ENCODE measurements at regions not wholly inside any gene's neighbourhood (a gene's known extent, or its start where the extent isn't known, plus 50 kb on each side); places are given as distances from the start of the nearest gene placed in this dataset.
"Not testable (repeated sequence)": the region's sequence is repeated elsewhere in the genome, so short reads cannot be mapped to it uniquely, and the experiment has no call there.

DNA sequence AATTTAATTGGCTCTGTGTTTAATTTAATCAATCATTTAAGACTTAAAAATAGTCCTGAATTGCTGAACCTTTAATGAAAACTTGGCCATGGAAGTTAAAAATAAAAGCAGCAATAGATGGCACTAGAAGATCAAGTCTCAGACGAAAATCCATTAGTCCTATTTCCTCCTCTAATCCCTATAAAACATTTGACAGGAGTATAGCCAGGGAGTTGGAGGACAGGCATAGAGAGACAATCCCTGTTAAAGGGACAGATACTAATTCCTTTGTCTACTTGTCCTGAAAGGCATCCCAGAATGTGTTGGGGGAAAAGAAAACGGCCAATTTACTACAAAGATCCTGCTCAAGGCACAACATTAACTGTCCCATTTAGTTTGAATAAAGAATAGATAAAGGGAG, 276.3 kb upstream of the TACR3 start:
- H3K9me3 ChIP-seq (ENCODE audit: control insufficient read depth, insufficient read depth, low read depth, low read length): peaks cover 20% of the 10 kb centered on the region; the same call in 1 of the 2 replicates
- H3K27ac ChIP-seq (ENCODE audit: low read depth, low read length): peak overlapping the region; percentile 83
- peak overlapping the region; percentile 10; the same call in 1 of the 2 replicates for H3K4me3 ChIP-seq (ENCODE audit: low read depth, low read length)
- no peaks in the 10 kb centered on the region for H3K27me3 ChIP-seq (ENCODE audit: control insufficient read depth, insufficient read depth, low read length)
- peaks cover 18% of the 10 kb centered on the region for H3K4me1 ChIP-seq (ENCODE audit: control insufficient read depth, insufficient read depth, low read length)
- peak overlapping the region; percentile 56 for H3K9ac ChIP-seq (ENCODE audit: low read length)
- no peaks in the 10 kb centered on the region for H3K36me3 ChIP-seq (ENCODE audit: control insufficient read depth, insufficient read depth, low read length)

DNA sequence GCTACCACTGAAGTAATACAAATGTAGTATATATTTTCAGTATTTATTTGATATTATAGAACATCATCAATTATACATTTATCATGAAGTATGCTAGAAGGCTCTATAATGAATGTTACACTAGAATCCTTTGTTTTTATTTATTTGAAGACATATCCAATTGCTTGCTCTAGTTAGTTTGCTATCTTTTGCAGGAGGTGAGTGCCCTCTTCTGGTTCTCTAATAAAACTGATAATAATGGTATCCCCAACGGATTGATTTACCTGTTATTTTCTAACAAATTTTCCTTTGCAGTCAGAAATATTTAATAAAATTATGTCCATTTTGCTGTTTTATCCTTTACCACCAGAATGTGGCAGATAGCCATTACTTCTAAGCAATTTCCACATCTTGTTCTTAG, 274.3 kb upstream of the TACR3 start:
- peaks cover 18% of the 10 kb centered on the region; the same call in 1 of the 2 replicates for H3K9me3 ChIP-seq (ENCODE audit: control insufficient read depth, insufficient read depth, low read depth, low read length)
- H3K4me3 ChIP-seq (ENCODE audit: low read depth, low read length): no peak overlapping the region
- H3K27ac ChIP-seq (ENCODE audit: low read depth, low read length): no peak overlapping the region
- H3K36me3 ChIP-seq (ENCODE audit: control insufficient read depth, insufficient read depth, low read length): no peaks in the 10 kb centered on the region
- no peak overlapping the region for H3K9ac ChIP-seq (ENCODE audit: low read length)
- no peaks in the 10 kb centered on the region for H3K27me3 ChIP-seq (ENCODE audit: control insufficient read depth, insufficient read depth, low read length)
- peaks cover 18% of the 10 kb centered on the region for H3K4me1 ChIP-seq (ENCODE audit: control insufficient read depth, insufficient read depth, low read length)

DNA sequence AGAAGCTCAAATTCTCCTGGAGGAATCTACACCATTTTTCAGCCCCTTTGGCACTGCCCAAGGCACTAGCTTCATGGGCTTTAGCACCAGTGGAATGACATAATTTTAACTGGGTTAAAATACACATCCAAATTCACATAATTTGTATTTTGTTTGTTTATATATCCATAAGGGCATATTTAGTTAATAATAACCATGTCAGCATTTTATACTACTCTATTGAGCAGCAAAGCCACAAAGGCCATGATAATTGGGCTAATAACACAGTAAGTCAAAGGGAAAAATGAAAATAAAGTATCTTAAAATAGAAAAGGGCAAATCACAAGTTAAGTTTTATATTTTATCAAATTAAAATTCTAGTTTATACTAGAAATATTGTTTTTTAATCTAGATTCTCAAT, 262.7 kb upstream of the TACR3 start:
- no peak overlapping the region for H3K9ac ChIP-seq (ENCODE audit: low read length)
- H3K27me3 ChIP-seq (ENCODE audit: control insufficient read depth, insufficient read depth, low read length): no peaks in the 10 kb centered on the region
- no peak overlapping the region for H3K4me3 ChIP-seq (ENCODE audit: low read depth, low read length)
- H3K36me3 ChIP-seq (ENCODE audit: control insufficient read depth, insufficient read depth, low read length): no peaks in the 10 kb centered on the region
- no peak overlapping the region for H3K27ac ChIP-seq (ENCODE audit: low read depth, low read length)
- H3K4me1 ChIP-seq (ENCODE audit: control insufficient read depth, insufficient read depth, low read length): no peaks in the 10 kb centered on the region
- peaks cover 13% of the 10 kb centered on the region for H3K9me3 ChIP-seq (ENCODE audit: control insufficient read depth, insufficient read depth, low read depth, low read length)

DNA sequence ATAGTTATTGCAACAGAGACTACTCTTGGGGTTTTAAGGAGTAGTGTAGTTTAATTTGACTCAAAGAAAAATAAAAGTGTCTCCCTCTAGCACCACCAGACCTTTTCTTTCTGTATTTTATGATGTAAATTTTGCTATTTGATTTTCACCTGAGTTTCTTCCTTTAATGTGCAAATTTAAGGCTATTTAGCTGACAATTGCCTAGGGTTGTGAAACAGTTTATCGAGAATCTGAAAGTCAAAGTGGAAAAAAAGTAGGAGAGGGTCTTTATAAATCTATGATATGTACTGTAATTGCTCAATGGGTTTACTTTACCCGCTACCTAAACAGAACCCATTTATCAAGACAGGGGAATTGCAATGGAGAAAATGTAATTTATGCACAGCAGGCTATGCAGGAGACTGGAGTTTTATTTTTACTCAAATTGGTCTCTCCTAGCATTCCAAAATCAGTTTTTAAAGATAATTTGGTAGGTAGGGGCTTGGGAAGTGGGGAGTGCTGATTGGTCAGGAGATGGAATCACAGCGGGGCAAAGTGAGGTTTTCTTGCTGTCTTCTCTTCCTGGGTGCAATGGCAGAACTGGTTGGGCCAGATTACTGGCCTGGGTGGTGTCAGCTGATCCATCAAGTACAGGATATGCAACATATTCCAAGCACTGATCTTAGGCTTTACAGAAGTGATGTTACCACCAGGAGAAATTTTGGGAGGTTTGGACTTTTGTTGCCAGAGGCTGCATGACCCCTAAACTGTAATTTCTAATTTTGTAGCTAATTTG, 228.6 kb upstream of the TACR3 start:
- Histone ChIP-seq H3K9me3 (ENCODE audit: control insufficient read depth, insufficient read depth, low read depth, low read length) (peaks cover 36% of the 10 kb centered on the region), H3K9ac (ENCODE audit: low read length) (peak overlapping the region; percentile 68), H3K27me3 (ENCODE audit: control insufficient read depth, insufficient read depth, low read length) (no peaks in the 10 kb centered on the region), H3K4me1 (ENCODE audit: control insufficient read depth, insufficient read depth, low read length) (peaks cover 32% of the 10 kb centered on the region), H3K27ac (ENCODE audit: low read depth, low read length) (peak overlapping the region; percentile 99), H3K36me3 (ENCODE audit: control insufficient read depth, insufficient read depth, low read length) (peaks cover 4% of the 10 kb centered on the region; the same call in 1 of the 2 replicates), H3K4me3 (ENCODE audit: low read depth, low read length) (peak overlapping the region; percentile 45)

DNA sequence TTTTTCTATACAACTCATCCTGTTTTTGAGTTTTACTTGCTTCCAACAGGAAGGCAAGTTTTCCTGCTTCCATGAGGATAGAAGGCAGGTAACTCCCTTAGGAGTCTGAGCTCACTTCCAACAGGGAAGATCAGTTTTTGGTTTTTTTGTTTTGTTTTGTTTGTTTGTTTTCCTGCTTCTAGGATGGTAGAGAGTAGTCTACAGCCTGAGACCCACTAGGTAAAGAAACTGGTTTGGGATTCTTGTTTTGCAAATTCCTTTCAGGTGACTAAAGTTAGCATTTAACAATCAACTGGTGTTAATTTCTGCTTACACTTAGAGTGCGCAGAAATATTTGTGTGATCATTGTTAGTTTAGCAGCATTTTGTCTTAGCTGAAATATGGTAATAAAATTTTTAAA, 227.8 kb upstream of the TACR3 start:
- H3K9me3 ChIP-seq (ENCODE audit: control insufficient read depth, insufficient read depth, low read depth, low read length): peaks cover 33% of the 10 kb centered on the region
- peak overlapping the region; percentile 32 for H3K4me3 ChIP-seq (ENCODE audit: low read depth, low read length)
- H3K36me3 ChIP-seq (ENCODE audit: control insufficient read depth, insufficient read depth, low read length): peaks cover 4% of the 10 kb centered on the region; the same call in 1 of the 2 replicates
- H3K27ac ChIP-seq (ENCODE audit: low read depth, low read length): peak overlapping the region; percentile 99
- peaks cover 32% of the 10 kb centered on the region for H3K4me1 ChIP-seq (ENCODE audit: control insufficient read depth, insufficient read depth, low read length)
- no peaks in the 10 kb centered on the region for H3K27me3 ChIP-seq (ENCODE audit: control insufficient read depth, insufficient read depth, low read length)
- peak overlapping the region; percentile 88 for H3K9ac ChIP-seq (ENCODE audit: low read length)

DNA sequence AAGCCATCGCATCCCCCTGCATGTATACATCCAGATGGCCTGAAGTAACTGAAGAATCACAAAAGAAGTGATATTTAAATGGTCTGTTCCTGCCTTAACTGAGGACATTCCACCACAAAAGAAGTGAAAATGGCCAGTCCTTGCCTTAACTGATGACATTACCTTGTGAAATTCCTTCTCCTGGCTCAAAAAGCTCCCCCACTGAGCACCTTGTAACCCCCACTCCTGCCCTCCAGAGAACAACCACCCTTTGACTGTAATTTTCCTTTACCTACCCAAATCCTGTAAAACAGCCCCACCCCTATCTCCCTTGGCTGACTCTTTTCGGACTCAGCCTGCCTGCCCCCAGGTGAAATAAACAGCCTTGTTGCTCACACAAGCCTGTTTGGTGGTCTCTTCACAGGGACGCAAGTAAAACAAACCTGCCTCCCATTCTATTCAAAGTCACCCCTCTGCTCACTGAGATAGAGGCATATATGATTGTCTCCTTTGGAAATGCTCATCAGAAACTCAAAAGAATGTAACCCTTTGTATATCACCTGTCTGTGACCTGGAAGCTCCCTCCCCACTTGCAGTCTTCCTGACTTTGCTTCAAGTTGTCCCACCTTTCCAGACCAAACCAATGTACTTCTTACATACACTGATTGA, 227.0 kb upstream of the TACR3 start:
- peak overlapping the region; percentile 32; the same call in 1 of the 2 replicates for H3K4me3 ChIP-seq (ENCODE audit: low read depth, low read length)

DNA sequence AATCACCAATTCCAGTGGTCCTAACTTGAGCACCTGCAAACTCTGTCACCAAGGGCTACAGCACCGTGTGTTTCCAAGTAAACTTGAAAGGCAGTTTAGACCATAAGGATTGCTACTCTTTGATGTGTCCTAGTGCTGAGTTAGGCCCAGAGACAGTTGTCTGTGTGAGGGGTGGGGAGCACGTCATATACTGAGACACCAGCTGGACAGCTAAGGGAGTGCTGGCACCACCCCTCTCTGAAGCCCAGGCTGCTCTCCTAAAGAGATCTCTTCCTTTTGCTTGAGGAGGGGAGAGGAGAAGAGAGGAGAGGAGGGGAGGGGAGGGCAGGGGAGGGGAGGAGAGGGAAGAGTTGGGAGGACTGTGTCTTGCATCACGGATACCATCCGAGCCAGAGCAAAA, 218.7 kb upstream of the TACR3 start:
- no peak overlapping the region for H3K4me3 ChIP-seq (ENCODE audit: low read depth, low read length)
- H3K36me3 ChIP-seq (ENCODE audit: control insufficient read depth, insufficient read depth, low read length): no peaks in the 10 kb centered on the region
- H3K9ac ChIP-seq (ENCODE audit: low read length): no peak overlapping the region
- H3K4me1 ChIP-seq (ENCODE audit: control insufficient read depth, insufficient read depth, low read length): no peaks in the 10 kb centered on the region
- H3K27ac ChIP-seq (ENCODE audit: low read depth, low read length): no peak overlapping the region
- peaks cover 35% of the 10 kb centered on the region for H3K9me3 ChIP-seq (ENCODE audit: control insufficient read depth, insufficient read depth, low read depth, low read length)
- no peaks in the 10 kb centered on the region for H3K27me3 ChIP-seq (ENCODE audit: control insufficient read depth, insufficient read depth, low read length)

More for the DNA sequence above, 227.0 kb upstream of the TACR3 start:
- not testable (repeated sequence) for H3K27me3 ChIP-seq (ENCODE audit: control insufficient read depth, insufficient read depth, low read length); H3K36me3 ChIP-seq (ENCODE audit: control insufficient read depth, insufficient read depth, low read length)
- Histone ChIP-seq H3K9me3 (ENCODE audit: control insufficient read depth, insufficient read depth, low read depth, low read length) (peaks cover 24% of the 10 kb centered on the region; the same call in 1 of the 2 replicates), H3K9ac (ENCODE audit: low read length) (peak overlapping the region; percentile 88), H3K27ac (ENCODE audit: low read depth, low read length) (peak overlapping the region; percentile 99), H3K4me1 (ENCODE audit: control insufficient read depth, insufficient read depth, low read length) (peaks cover 32% of the 10 kb centered on the region)

DNA sequence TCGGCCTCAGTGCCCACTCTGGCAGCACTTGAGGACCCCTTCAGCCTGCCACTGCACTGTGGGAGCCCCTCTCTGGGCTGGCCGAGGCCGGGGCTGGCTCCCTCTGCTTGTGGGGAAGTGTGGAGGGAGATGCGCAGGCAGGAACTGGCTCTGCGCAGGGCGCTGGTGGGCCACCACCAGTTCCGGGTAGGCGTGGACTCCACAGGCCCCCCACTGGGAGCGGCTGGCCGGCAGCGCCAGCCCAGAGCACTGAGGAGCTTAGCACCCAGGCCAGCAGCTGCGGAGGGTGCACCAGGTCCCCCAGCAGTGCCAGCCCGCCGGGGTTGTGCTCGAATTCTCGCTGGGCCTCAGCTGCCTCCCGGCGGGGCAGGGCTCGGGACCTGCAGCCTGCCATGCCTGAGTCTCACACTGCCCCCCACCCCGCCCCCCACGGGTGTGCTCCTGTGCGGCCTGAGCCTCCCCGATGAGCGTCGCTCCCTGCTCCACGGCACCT, 216.9 kb upstream of the TACR3 start:
- no peak overlapping the region for H3K27ac ChIP-seq (ENCODE audit: low read depth, low read length)
- H3K4me1 ChIP-seq (ENCODE audit: control insufficient read depth, insufficient read depth, low read length): no peaks in the 10 kb centered on the region
- peaks cover 30% of the 10 kb centered on the region for H3K9me3 ChIP-seq (ENCODE audit: control insufficient read depth, insufficient read depth, low read depth, low read length)
- H3K36me3 ChIP-seq (ENCODE audit: control insufficient read depth, insufficient read depth, low read length): no peaks in the 10 kb centered on the region
- no peak overlapping the region for H3K9ac ChIP-seq (ENCODE audit: low read length)
- no peaks in the 10 kb centered on the region for H3K27me3 ChIP-seq (ENCODE audit: control insufficient read depth, insufficient read depth, low read length)
- no peak overlapping the region for H3K4me3 ChIP-seq (ENCODE audit: low read depth, low read length)

DNA sequence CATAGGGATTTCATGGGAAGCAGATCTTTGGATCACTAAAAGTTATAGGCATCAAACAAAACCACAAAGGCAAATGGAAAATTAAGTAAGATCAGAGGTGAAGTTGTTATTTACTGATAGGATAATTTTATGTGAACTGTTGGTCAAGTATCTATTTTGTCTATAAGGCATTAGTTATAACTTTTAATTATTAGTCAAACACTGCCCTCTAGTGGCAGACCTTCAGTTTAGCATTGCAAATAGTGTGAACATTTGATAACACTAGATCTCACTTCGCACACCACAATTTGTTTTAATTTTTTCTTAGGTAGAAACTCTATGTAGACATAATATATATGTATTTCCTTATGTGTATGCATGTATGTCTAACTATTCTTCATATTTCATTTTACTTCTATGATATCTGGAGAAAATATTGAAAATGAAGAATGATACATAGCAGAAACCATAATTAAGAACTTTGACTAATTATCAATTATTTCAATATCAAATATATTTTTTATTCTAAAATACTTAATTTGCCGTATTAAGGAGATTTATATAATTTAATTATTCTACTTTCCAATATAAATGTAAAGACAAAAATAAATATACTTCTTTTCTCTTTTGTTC, 214.5 kb upstream of the TACR3 start:
- Histone ChIP-seq H3K27me3 (ENCODE audit: control insufficient read depth, insufficient read depth, low read length) (no peaks in the 10 kb centered on the region), H3K4me3 (ENCODE audit: low read depth, low read length) (no peak overlapping the region), H3K9me3 (ENCODE audit: control insufficient read depth, insufficient read depth, low read depth, low read length) (peaks cover 21% of the 10 kb centered on the region), H3K36me3 (ENCODE audit: control insufficient read depth, insufficient read depth, low read length) (no peaks in the 10 kb centered on the region), H3K9ac (ENCODE audit: low read length) (no peak overlapping the region), H3K27ac (ENCODE audit: low read depth, low read length) (no peak overlapping the region), H3K4me1 (ENCODE audit: control insufficient read depth, insufficient read depth, low read length) (no peaks in the 10 kb centered on the region)

DNA sequence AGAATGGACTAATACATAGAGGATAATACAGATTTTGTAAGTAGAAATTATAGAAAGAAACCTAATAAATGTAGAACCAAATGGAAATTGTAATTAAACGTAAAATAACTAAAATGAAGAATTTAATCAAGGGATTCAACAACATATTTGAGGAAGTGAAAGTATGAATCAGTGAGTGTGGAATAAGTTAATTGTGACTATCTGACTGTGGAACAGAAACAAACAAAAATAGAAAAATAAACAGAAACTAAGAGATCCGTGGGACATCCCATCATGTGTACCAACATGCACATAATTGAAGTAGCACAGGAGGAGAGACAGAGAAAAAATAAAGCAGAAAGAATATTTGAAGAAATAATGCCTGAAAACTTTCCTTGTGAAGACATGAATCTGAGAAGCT, 208.6 kb upstream of the TACR3 start:
- Histone ChIP-seq H3K27ac (ENCODE audit: low read depth, low read length) (no peak overlapping the region), H3K9ac (ENCODE audit: low read length) (no peak overlapping the region)

DNA sequence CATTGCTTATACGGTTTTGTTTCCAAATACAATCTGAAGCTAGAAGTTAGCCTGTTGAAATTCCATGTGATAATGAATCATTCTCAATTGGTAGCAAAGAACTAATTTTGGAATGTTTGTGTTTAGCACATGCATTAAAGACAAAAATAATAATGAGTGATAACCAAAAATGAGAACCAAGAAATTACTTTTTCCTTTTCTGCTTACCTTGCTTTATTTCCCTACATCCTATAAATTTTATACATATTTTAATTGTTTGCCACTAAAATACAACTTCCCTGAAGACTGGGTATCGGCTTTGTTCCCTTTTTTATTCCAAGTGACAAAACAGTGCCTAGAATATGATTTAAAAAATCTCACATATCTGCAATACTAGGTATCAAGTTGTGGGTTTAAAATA, 203.8 kb upstream of the TACR3 start:
- Histone ChIP-seq H3K27ac (ENCODE audit: low read depth, low read length) (no peak overlapping the region), H3K27me3 (ENCODE audit: control insufficient read depth, insufficient read depth, low read length) (no peaks in the 10 kb centered on the region), H3K36me3 (ENCODE audit: control insufficient read depth, insufficient read depth, low read length) (no peaks in the 10 kb centered on the region), H3K4me3 (ENCODE audit: low read depth, low read length) (no peak overlapping the region), H3K9ac (ENCODE audit: low read length) (no peak overlapping the region), H3K9me3 (ENCODE audit: control insufficient read depth, insufficient read depth, low read depth, low read length) (no peaks in the 10 kb centered on the region), H3K4me1 (ENCODE audit: control insufficient read depth, insufficient read depth, low read length) (no peaks in the 10 kb centered on the region)

More for the DNA sequence above, 208.6 kb upstream of the TACR3 start:
- H3K4me1 ChIP-seq (ENCODE audit: control insufficient read depth, insufficient read depth, low read length): no peaks in the 10 kb centered on the region
- no peaks in the 10 kb centered on the region for H3K9me3 ChIP-seq (ENCODE audit: control insufficient read depth, insufficient read depth, low read depth, low read length)
- H3K4me3 ChIP-seq (ENCODE audit: low read depth, low read length): no peak overlapping the region
- H3K27me3 ChIP-seq (ENCODE audit: control insufficient read depth, insufficient read depth, low read length): no peaks in the 10 kb centered on the region
- no peaks in the 10 kb centered on the region for H3K36me3 ChIP-seq (ENCODE audit: control insufficient read depth, insufficient read depth, low read length)

Measured in HUES6 (cell line).